Stimulated activated naive CD8-positive, alpha-beta T cell treated with anti-CD3 and anti-CD28 coated beads, Interleukin-15, Interleukin-2, amounts not matched to agents 100 ng/mL and 50 ng/mL, for 24 hours (primary cell): ENCODE measurements at regions not wholly inside any gene's neighbourhood (a gene's known extent, or its start where the extent isn't known, plus 50 kb on each side); places are given as distances from the start of the nearest gene placed in this dataset.

ENCODE experiments used
- H3K27ac Mint-ChIP-seq: one replicate; pipeline ENCODE4 v1.8.0; 2021; ENCODE audit warnings: mild to moderate bottlenecking, mixed read lengths
- H3K27me3 Mint-ChIP-seq: one replicate; pipeline ENCODE4 v1.8.0; 2021; ENCODE audit warnings: mixed read lengths
- H3K36me3 Mint-ChIP-seq: one replicate; pipeline ENCODE4 v1.8.0; 2021; ENCODE audit warnings: low read depth, mixed read lengths
- H3K4me1 Mint-ChIP-seq: one replicate; pipeline ENCODE4 v1.8.0; 2021; ENCODE audit warnings: low read depth, mixed read lengths
- H3K4me3 Mint-ChIP-seq: one replicate; pipeline ENCODE4 v1.8.0; 2021; ENCODE audit warnings: mild to moderate bottlenecking, mixed read lengths
- H3K9me3 Mint-ChIP-seq: one replicate; pipeline ENCODE4 v1.8.0; 2021; ENCODE audit warnings: mixed read lengths

GRCh38 chr13:26964278-26965250 is 204.0 kb upstream of the GPR12 start:
- Mint-ChIP-seq H3K9me3 (no peaks in the 10 kb centered on the region), H3K36me3 (no peaks in the 10 kb centered on the region), H3K4me3 (no peak overlapping the region), H3K27me3 (no peaks in the 10 kb centered on the region), H3K27ac (no peak overlapping the region), H3K4me1 (no peaks in the 10 kb centered on the region)

GRCh38 chr13:26962671-26963070 is 202.1 kb upstream of the GPR12 start:
- Mint-ChIP-seq H3K36me3 (no peaks in the 10 kb centered on the region), H3K4me3 (no peak overlapping the region), H3K4me1 (no peaks in the 10 kb centered on the region), H3K27ac (no peak overlapping the region), H3K27me3 (no peaks in the 10 kb centered on the region), H3K9me3 (no peaks in the 10 kb centered on the region)

GRCh38 chr13:26961890-26962615 is 201.5 kb upstream of the GPR12 start:
- no peaks in the 10 kb centered on the region for H3K4me1 Mint-ChIP-seq
- H3K27me3 Mint-ChIP-seq = no peaks in the 10 kb centered on the region
- H3K9me3 Mint-ChIP-seq = no peaks in the 10 kb centered on the region
- no peak overlapping the region for H3K27ac Mint-ChIP-seq
- no peaks in the 10 kb centered on the region for H3K36me3 Mint-ChIP-seq
- H3K4me3 Mint-ChIP-seq = no peak overlapping the region

- Mint-ChIP-seq H3K9me3 (no peaks in the 10 kb centered on the region), H3K4me1 (no peaks in the 10 kb centered on the region), H3K27me3 (no peaks in the 10 kb centered on the region), H3K27ac (no peak overlapping the region), H3K36me3 (no peaks in the 10 kb centered on the region), H3K4me3 (no peak overlapping the region)
Observed at GRCh38 chr13:26957182-26957581, 196.6 kb upstream of the GPR12 start.

- Mint-ChIP-seq H3K4me3 (no peak overlapping the region), H3K9me3 (no peaks in the 10 kb centered on the region), H3K27ac (no peak overlapping the region), H3K27me3 (no peaks in the 10 kb centered on the region), H3K4me1 (no peaks in the 10 kb centered on the region), H3K36me3 (no peaks in the 10 kb centered on the region)
Observed at GRCh38 chr13:26956522-26957142, 196.0 kb upstream of the GPR12 start.

- no peaks in the 10 kb centered on the region for H3K4me1 Mint-ChIP-seq
- H3K4me3 Mint-ChIP-seq = no peak overlapping the region
- H3K27ac Mint-ChIP-seq = no peak overlapping the region
- no peaks in the 10 kb centered on the region for H3K27me3 Mint-ChIP-seq
- H3K36me3 Mint-ChIP-seq = no peaks in the 10 kb centered on the region
- no peaks in the 10 kb centered on the region for H3K9me3 Mint-ChIP-seq
Observed at GRCh38 chr13:26954976-26955375, 194.4 kb upstream of the GPR12 start.

GRCh38 chr13:26953291-26953690 is 192.7 kb upstream of the GPR12 start:
- no peaks in the 10 kb centered on the region for H3K27me3 Mint-ChIP-seq
- H3K4me3 Mint-ChIP-seq = no peak overlapping the region
- no peaks in the 10 kb centered on the region for H3K4me1 Mint-ChIP-seq
- H3K27ac Mint-ChIP-seq = no peak overlapping the region
- H3K36me3 Mint-ChIP-seq = no peaks in the 10 kb centered on the region
- no peaks in the 10 kb centered on the region for H3K9me3 Mint-ChIP-seq

- Mint-ChIP-seq H3K4me3 (no peak overlapping the region), H3K27ac (no peak overlapping the region), H3K4me1 (no peaks in the 10 kb centered on the region)
Observed at GRCh38 chr13:26952551-26953143, 192.1 kb upstream of the GPR12 start.

GRCh38 chr13:26951581-26952177 is 191.1 kb upstream of the GPR12 start:
- no peaks in the 10 kb centered on the region for H3K27me3 Mint-ChIP-seq
- H3K27ac Mint-ChIP-seq = no peak overlapping the region
- H3K9me3 Mint-ChIP-seq = no peaks in the 10 kb centered on the region
- H3K4me3 Mint-ChIP-seq = no peak overlapping the region
- H3K36me3 Mint-ChIP-seq = no peaks in the 10 kb centered on the region
- H3K4me1 Mint-ChIP-seq = no peaks in the 10 kb centered on the region

More at GRCh38 chr13:26952551-26953143, 192.1 kb upstream of the GPR12 start:
- no peaks in the 10 kb centered on the region for H3K9me3 Mint-ChIP-seq
- H3K27me3 Mint-ChIP-seq = no peaks in the 10 kb centered on the region
- H3K36me3 Mint-ChIP-seq = no peaks in the 10 kb centered on the region

- Mint-ChIP-seq H3K36me3 (no peaks in the 10 kb centered on the region), H3K27me3 (no peaks in the 10 kb centered on the region), H3K27ac (no peak overlapping the region), H3K9me3 (no peaks in the 10 kb centered on the region), H3K4me3 (no peak overlapping the region), H3K4me1 (no peaks in the 10 kb centered on the region)
Observed at GRCh38 chr13:26950968-26951367, 190.4 kb upstream of the GPR12 start.

- H3K4me1 Mint-ChIP-seq = no peaks in the 10 kb centered on the region
- no peak overlapping the region for H3K4me3 Mint-ChIP-seq
- no peak overlapping the region for H3K27ac Mint-ChIP-seq
- H3K36me3 Mint-ChIP-seq = no peaks in the 10 kb centered on the region
- H3K27me3 Mint-ChIP-seq = no peaks in the 10 kb centered on the region
- no peaks in the 10 kb centered on the region for H3K9me3 Mint-ChIP-seq
Observed at GRCh38 chr13:26950546-26950945, 190.0 kb upstream of the GPR12 start.

- Mint-ChIP-seq H3K27ac (no peak overlapping the region), H3K27me3 (no peaks in the 10 kb centered on the region), H3K4me3 (no peak overlapping the region), H3K36me3 (no peaks in the 10 kb centered on the region), H3K9me3 (no peaks in the 10 kb centered on the region), H3K4me1 (no peaks in the 10 kb centered on the region)
Observed at GRCh38 chr13:26949701-26950502, 189.3 kb upstream of the GPR12 start.

- no peak overlapping the region for H3K4me3 Mint-ChIP-seq
- no peak overlapping the region for H3K27ac Mint-ChIP-seq
- no peaks in the 10 kb centered on the region for H3K4me1 Mint-ChIP-seq
- H3K36me3 Mint-ChIP-seq = no peaks in the 10 kb centered on the region
- no peaks in the 10 kb centered on the region for H3K9me3 Mint-ChIP-seq
- H3K27me3 Mint-ChIP-seq = no peaks in the 10 kb centered on the region
Observed at GRCh38 chr13:26948353-26948752, 187.8 kb upstream of the GPR12 start.
